ENCODE measurements at regions not wholly inside any gene's neighbourhood (a gene's known extent, or its start where the extent isn't known, plus 50 kb on each side); places are given as distances from the start of the nearest gene placed in this dataset.

- Histone ChIP-seq H3K27me3 (no peaks in the 10 kb centered on the region), H3K4me1 (ENCODE audit: insufficient read depth) (no peaks in the 10 kb centered on the region), H3K36me3 (no peaks in the 10 kb centered on the region), H3K9me3 (no peaks in the 10 kb centered on the region), H3K27ac (no peak overlapping the region), H3K4me3 (no peak overlapping the region)
- intact Hi-C loops (cut with DNase I) = no loop called here
- 35 to 36% (median 35%) methylated on average over 3 of the region's 3 CpGs for WGBS, 3 donors
- TF ChIP-seq EP300 (IDR thresholded peaks at IDR 0.05) (no peak), POLR2A (IDR thresholded peaks at IDR 0.05) (no peak), CTCF (IDR thresholded peaks at IDR 0.05) (no peak)
- no peak for DNase-seq
Measured at GRCh38 chr5:20617841-20618240, 629.8 kb upstream of the CDH18 start.

DNA sequence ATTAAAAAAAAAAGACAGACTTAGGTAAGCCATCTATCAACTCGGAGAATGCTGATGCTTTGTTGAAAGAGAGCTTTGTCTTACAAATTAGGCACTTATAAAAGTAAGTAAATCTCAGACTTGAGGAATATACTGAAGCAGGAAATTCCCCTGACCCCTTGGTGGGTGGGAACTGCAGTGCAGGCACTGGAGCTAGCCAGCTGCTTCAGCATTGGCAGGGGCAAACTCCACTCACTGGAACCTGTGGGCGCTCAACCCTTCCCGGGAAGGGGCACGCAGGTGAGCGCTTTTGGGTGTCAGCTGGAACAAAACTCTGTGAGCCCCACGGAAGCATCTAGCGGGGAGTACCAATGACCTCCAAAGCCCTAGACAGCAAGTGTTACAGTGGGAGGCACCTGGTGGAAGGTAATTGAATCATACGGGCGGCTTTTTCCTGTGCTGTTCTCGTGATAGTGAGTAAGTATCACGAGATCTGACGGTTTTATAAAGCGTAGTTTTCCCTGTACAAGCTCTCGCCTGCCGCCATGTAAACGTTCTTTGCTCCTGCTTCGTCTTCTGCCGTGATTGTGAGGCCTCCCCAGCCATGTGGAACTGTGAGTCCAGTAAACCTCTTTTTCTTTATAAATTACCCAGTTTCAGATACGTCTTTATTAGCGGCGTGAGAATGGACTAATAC is 628.0 kb upstream of the CDH18 start:
- Histone ChIP-seq H3K4me3 (no peak overlapping the region), H3K9me3 (no peaks in the 10 kb centered on the region), H3K4me1 (ENCODE audit: insufficient read depth) (no peaks in the 10 kb centered on the region), H3K27me3 (no peaks in the 10 kb centered on the region), H3K36me3 (no peaks in the 10 kb centered on the region), H3K27ac (no peak overlapping the region)
- no peak for DNase-seq
- intact Hi-C loops (cut with DNase I) = no loop called here
- WGBS, 3 donors = 94 to 95% (median 94%) methylated on average over 21 of the region's 21 CpGs
- TF ChIP-seq CTCF (IDR thresholded peaks at IDR 0.05) (no peak), EP300 (IDR thresholded peaks at IDR 0.05) (no peak), POLR2A (IDR thresholded peaks at IDR 0.05) (no peak)

- no peaks in the 10 kb centered on the region for H3K9me3 ChIP-seq
- TF ChIP-seq EP300 (IDR thresholded peaks at IDR 0.05) (no peak), POLR2A (IDR thresholded peaks at IDR 0.05) (no peak), CTCF (IDR thresholded peaks at IDR 0.05) (no peak)
- H3K36me3 ChIP-seq = no peaks in the 10 kb centered on the region
- H3K4me3 ChIP-seq = no peak overlapping the region
- no peaks in the 10 kb centered on the region for H3K27me3 ChIP-seq
- no peak overlapping the region for H3K27ac ChIP-seq
- intact Hi-C loops (cut with DNase I) = no loop called here
- 90 to 91% (median 91%) methylated on average over 6 of the region's 6 CpGs for WGBS, 3 donors
- no peak for DNase-seq
- H3K4me1 ChIP-seq (ENCODE audit: insufficient read depth) = no peaks in the 10 kb centered on the region
Measured at GRCh38 chr5:20611620-20612019, 623.6 kb upstream of the CDH18 start.

GRCh38 chr5:20610681-20611080 is 622.7 kb upstream of the CDH18 start:
- Histone ChIP-seq H3K9me3 (no peaks in the 10 kb centered on the region), H3K36me3 (no peaks in the 10 kb centered on the region), H3K27me3 (no peaks in the 10 kb centered on the region), H3K27ac (no peak overlapping the region), H3K4me1 (ENCODE audit: insufficient read depth) (no peaks in the 10 kb centered on the region), H3K4me3 (no peak overlapping the region)
- TF ChIP-seq EP300 (IDR thresholded peaks at IDR 0.05) (no peak), CTCF (IDR thresholded peaks at IDR 0.05) (no peak), POLR2A (IDR thresholded peaks at IDR 0.05) (no peak)
- intact Hi-C loops (cut with DNase I) = no loop called here
- DNase-seq = no peak
- 22 to 33% (median 26%) methylated on average over 4 of the region's 4 CpGs for WGBS, 3 donors
